K562 (cell line): ENCODE measurements at regions not wholly inside any gene's neighbourhood (a gene's known extent, or its start where the extent isn't known, plus 50 kb on each side); places are given as distances from the start of the nearest gene placed in this dataset.
A peak's percentile ranks its signal among the peaks of the same experiment; 100 is the strongest.

Source experiments
- ATAC-seq: fragments of 200-7000 bp; cut with Tn5 transposase; 3 replicates; pipeline ENCODE4 v1.9.1; 2020; ENCODE audit warnings: moderate library complexity
- BruUV-seq: library from RNA; stranded (reverse); fragments of 400-500 nt; replicated peaks from 2 replicates; lab custom pipeline; 2021; lab: Mats Ljungman, UMichigan
- CTCF ChIA-PET: fragments of 300-600 bp; formaldehyde crosslinking; extraction: SDS; loops from one replicate; lab custom pipeline; 2021; ENCODE audit warnings: low intra/inter-chr PET ratio; lab: Yijun Ruan, JAX
- POLR2A ChIA-PET: fragments of 300-600, 350-650 bp; sonication (Branson Sonifier 250); formaldehyde crosslinking; extraction: SDS; loops from one replicate; lab custom pipeline; 2021; ENCODE audit warnings: antibody characterized with exemption, inconsistent platforms; lab: Yijun Ruan, JAX
- DNase-seq, 4 experiments: peaks; one replicate each; pipeline versions ENCODE4 v3.0.0 to v3.0.0-alpha.2; 2011 to 2018; ENCODE audit warnings: low spot score in 3 of 4, mixed read lengths in 3 of 4; ENCODE audit errors: extremely low read depth in 1 of 4
- FAIRE-seq: peaks from 2 replicates; lab custom pipeline; 2011; peaks lifted over from hg19 to GRCh38; lab: Jason Lieb, UNC
- H2AFZ ChIP-seq: 2 replicates; pipeline ENCODE4 v1.6.0; 2011; ENCODE audit warnings: low read depth, low read length, control low read depth, inconsistent platforms
- H3K27ac ChIP-seq: fragments of 200-600 bp; 3 replicates; pipeline ENCODE4 v1.8.0; 2011; ENCODE audit warnings: low read depth, mild to moderate bottlenecking, control low read depth, inconsistent platforms, low read length, moderate library complexity, mixed read lengths; ENCODE audit errors: extremely low read depth
- H3K27me3 ChIP-seq, 2 experiments: fragments of 300-600 bp in 1 of 2; 2 replicates in 1 of 2; 3 replicates in 1 of 2; pipeline versions ENCODE4 v1.6.0 to v1.8.0; 2011; ENCODE audit warnings: inconsistent platforms in 2 of 2, low read length in 2 of 2, mild to moderate bottlenecking in 1 of 2, mixed read lengths in 1 of 2, moderate library complexity in 1 of 2; ENCODE audit not compliant: control insufficient read depth in 2 of 2, insufficient read depth in 2 of 2
- H3K36me3 ChIP-seq: fragments of 300-600 bp; 3 replicates; pipeline ENCODE4 v1.8.0; 2011; ENCODE audit warnings: mild to moderate bottlenecking, low read length, inconsistent platforms; ENCODE audit not compliant: control insufficient read depth, insufficient read depth
- H3K4me1 ChIP-seq, 2 experiments: fragments of 200-600 bp in 1 of 2; replicated peaks in 1 of 2; 2 replicates in 1 of 2; 3 replicates in 1 of 2; pipeline versions ENCODE4 v1.5.1 to v1.8.0; 2011; ENCODE audit warnings: inconsistent platforms in 2 of 2, low read length in 2 of 2, mild to moderate bottlenecking in 1 of 2, mixed read lengths in 1 of 2, moderate library complexity in 1 of 2; ENCODE audit not compliant: control insufficient read depth in 2 of 2, insufficient read depth in 2 of 2
- H3K4me2 ChIP-seq: 2 replicates; pipeline ENCODE4 v1.6.1; 2011; ENCODE audit warnings: low read length, control low read depth, inconsistent platforms, mixed read lengths; ENCODE audit not compliant: insufficient read depth
- H3K4me3 ChIP-seq: fragments of 200-600 bp; sonication (generic), shearing (Covaris generic); 2 replicates; pipeline ENCODE4 v1.5.1; 2016; ENCODE audit warnings: control low read depth, inconsistent platforms
- H3K79me2 ChIP-seq: fragments of 200-600 bp; 3 replicates; pipeline ENCODE4 v1.8.0; 2011; ENCODE audit warnings: low read length, inconsistent platforms; ENCODE audit not compliant: control insufficient read depth, insufficient read depth
- H3K9ac ChIP-seq, 2 experiments: 2 replicates each; pipeline versions ENCODE4 v1.6.0 to v1.6.1; 2011; ENCODE audit warnings: low read depth in 2 of 2, low read length in 2 of 2, control low read depth in 1 of 2, inconsistent platforms in 1 of 2, mild to moderate bottlenecking in 1 of 2, mixed read lengths in 1 of 2; ENCODE audit not compliant: insufficient read depth in 1 of 2
- H3K9me1 ChIP-seq: one replicate; pipeline ENCODE4 v1.6.0; 2011; ENCODE audit warnings: inconsistent platforms, mild to moderate bottlenecking, low read length, moderate library complexity; ENCODE audit not compliant: control insufficient read depth, insufficient read depth
- H3K9me3 ChIP-seq: replicated peaks from 2 replicates; pipeline ENCODE4 v1.5.1; 2011; ENCODE audit warnings: low read depth, low read length, inconsistent platforms; ENCODE audit not compliant: control insufficient read depth, insufficient read depth
- H4K20me1 ChIP-seq: replicated peaks from 2 replicates; pipeline ENCODE4 v1.6.1; 2011; ENCODE audit warnings: low read length, inconsistent platforms, mixed read lengths; ENCODE audit not compliant: control insufficient read depth, insufficient read depth
- BCLAF1 ChIP-seq, 2 experiments: fragments of 450-650 bp in 1 of 2; IDR thresholded peaks; 2 replicates each; pipeline ENCODE4 v1.6.1; 2011 to 2017; ENCODE audit warnings: low read depth in 2 of 2, antibody characterized with exemption in 1 of 2, borderline replicate concordance in 1 of 2, low read length in 1 of 2, mild to moderate bottlenecking in 1 of 2, mixed read lengths in 1 of 2; ENCODE audit not compliant: control insufficient read depth in 1 of 2
- CBX3 ChIP-seq, 2 experiments: IDR thresholded peaks; 1 replicate in 1 of 2; 2 replicates in 1 of 2; pipeline ENCODE4 v1.6.1; 2012; ENCODE audit warnings: inconsistent platforms in 2 of 2, low read length in 2 of 2, borderline replicate concordance in 1 of 2, control low read depth in 1 of 2
- EWSR1 ChIP-seq: fragments of 450-650 bp; IDR thresholded peaks from 2 replicates; pipeline ENCODE4 v1.6.1; 2018; ENCODE audit warnings: borderline replicate concordance, mild to moderate bottlenecking, low read depth, moderate library complexity; ENCODE audit not compliant: partially characterized antibody
- FOXP1 ChIP-seq: sonication (generic); formaldehyde crosslinking; IDR thresholded peaks from 2 replicates; pipeline ENCODE4 v1.8.0; 2022; ENCODE audit warnings: mild to moderate bottlenecking, missing genetic modification reagents
- RBM25 ChIP-seq: fragments of 200-400 bp; formaldehyde crosslinking; IDR thresholded peaks from 2 replicates; pipeline ENCODE4 v1.6.1; 2018; ENCODE audit warnings: low read length, low read depth, moderate library complexity; ENCODE audit not compliant: severe bottlenecking
- RNF219 ChIP-seq: fragments of 250-450 bp; sonication (Bioruptor Pico); IDR thresholded peaks from 2 replicates; pipeline ENCODE4 v1.5.0; 2022; ENCODE audit warnings: mild to moderate bottlenecking
- ZNF12 ChIP-seq: sonication (generic); formaldehyde crosslinking; IDR thresholded peaks from 2 replicates; pipeline ENCODE4 v1.4.0; 2020; ENCODE audit warnings: mild to moderate bottlenecking, missing genetic modification reagents
- ZNF639 ChIP-seq, 2 experiments: fragments of 200-800 bp in 1 of 2; sonication (Bioruptor generic) in 1 of 2; sonication (generic) in 1 of 2; formaldehyde crosslinking in 1 of 2; IDR thresholded peaks in 1 of 2; conservative IDR thresholded peaks in 1 of 2; 2 replicates each; pipeline versions ENCODE4 v1.5.0 to v1.6.1; 2016 to 2020; ENCODE audit warnings: missing compliant biosample characterization in 1 of 2, missing genetic modification characterization in 1 of 2, missing genetic modification reagents in 1 of 2
- WGBS: fragments of 100-300 bp; shearing (Covaris generic); methylation state at CpG from one replicate; pipeline ENCODE4 v1.1.6; 2016; ENCODE audit warnings: low coverage, mixed read lengths; ENCODE audit not compliant: insufficient coverage; ENCODE audit errors: missing lambda C conversion rate; 5-methylcytosine and 5-hydroxymethylcytosine counted together
- in situ Hi-C: fragments of 300-500 bp; cut with MboI; formaldehyde crosslinking; loops from 4 replicates; pipeline ENCODE4 v1.15.0; 2018; ENCODE audit warnings: inconsistent platforms, mixed read lengths
- intact Hi-C: fragments of 100-400 bp; cut with micrococcal nuclease; formaldehyde crosslinking; loops from 2 replicates; pipeline ENCODE4 v1.14.2; 2022

- TF ChIP-seq RBM25: peak; percentile 29
- peak; percentile 57; the same call in 1 of the 2 replicates for TF ChIP-seq ZNF12 (CRISPR knock-in tag)
- no peak for TF ChIP-seq ZNF639 (CRISPR knock-in tag; conservative IDR thresholded peaks at IDR 0.05 in 1 of 2, IDR thresholded peaks at IDR 0.05 in 1 of 2)
- Histone ChIP-seq H3K27ac (no peak overlapping the region), H3K4me3 (no peak overlapping the region), H3K27me3 (no peaks in the 10 kb centered on the region), H3K9ac (no peak overlapping the region), H3K9me3 (0 out of 2 replicates have a peak, but pooled peaks cover 2% of the 10 kb centered on the region), H3K4me1 (no peaks in the 10 kb centered on the region), H3K79me2 (no peaks in the 10 kb centered on the region), H3K36me3 (no peaks in the 10 kb centered on the region), H3K9me1 (no peaks in the 10 kb centered on the region), H2AFZ (no peak overlapping the region), H3K4me2 (no peak overlapping the region), H4K20me1 (no peaks in the 10 kb centered on the region)
- POLR2A ChIA-PET: no interaction called here
- ATAC-seq: no peak
- intact Hi-C loops: no loop called here
- DNase-seq: no peak
- FAIRE-seq: no peak
- CTCF ChIA-PET: no interaction called here
- in situ Hi-C loops: no loop called here
- BruUV-seq: no TSS peak
These were observed 168.3 kb downstream of the SALL1 start for GRCh38 chr16:50982808-50983207.

GRCh38 chr16:50981951-50982350, 169.1 kb downstream of the SALL1 start:
- ATAC-seq: no peak
- no peaks in the 10 kb centered on the region for H3K79me2 ChIP-seq
- H3K27me3 ChIP-seq: peaks cover 0 to under 1% of the 10 kb centered on the region in 2 experiments; a peak in 2 of 5 replicates
- no peak for FAIRE-seq
- no peaks in the 10 kb centered on the region for H3K36me3 ChIP-seq
- 0% methylated on average over 6 of the region's 6 CpGs for WGBS
- ChIA-PET POLR2A (no interaction called here), CTCF (no interaction called here)
- no peak overlapping the region for H2AFZ ChIP-seq
- no peak overlapping the region for H3K27ac ChIP-seq
- no peaks in the 10 kb centered on the region for H4K20me1 ChIP-seq
- no peak overlapping the region for H3K4me3 ChIP-seq
- intact Hi-C loops (no loop called here), in situ Hi-C loops (no loop called here)
- no peaks in the 10 kb centered on the region for H3K9me1 ChIP-seq
- no peak for DNase-seq
- H3K4me2 ChIP-seq: no peak overlapping the region
- no peaks in the 10 kb centered on the region for H3K4me1 ChIP-seq
- H3K9ac ChIP-seq: no peak overlapping the region
- 0 out of 2 replicates have a peak, but pooled peaks cover 2% of the 10 kb centered on the region for H3K9me3 ChIP-seq
- BruUV-seq: no TSS peak
- TF ChIP-seq CBX3 (IDR thresholded peaks at IDR 0.05; ENCODE audit: borderline replicate concordance in 1 of 2, low read length in 2 of 2): no peak
- TF ChIP-seq BCLAF1 (IDR thresholded peaks at IDR 0.05; ENCODE audit: borderline replicate concordance in 1 of 2, control insufficient read depth in 1 of 2, low read depth in 2 of 2, low read length in 1 of 2): no peak
- no peak for TF ChIP-seq FOXP1 (CRISPR knock-in tag)
- no peak for TF ChIP-seq EWSR1
- no peak for TF ChIP-seq RNF219 (CRISPR knock-in tag)
